ENCODE measurements at regions not wholly inside any gene's neighbourhood (a gene's known extent, or its start where the extent isn't known, plus 50 kb on each side); places are given as distances from the start of the nearest gene placed in this dataset.
"Not testable (repeated sequence)": the region's sequence is repeated elsewhere in the genome, so short reads cannot be mapped to it uniquely, and the experiment has no call there.

DNA sequence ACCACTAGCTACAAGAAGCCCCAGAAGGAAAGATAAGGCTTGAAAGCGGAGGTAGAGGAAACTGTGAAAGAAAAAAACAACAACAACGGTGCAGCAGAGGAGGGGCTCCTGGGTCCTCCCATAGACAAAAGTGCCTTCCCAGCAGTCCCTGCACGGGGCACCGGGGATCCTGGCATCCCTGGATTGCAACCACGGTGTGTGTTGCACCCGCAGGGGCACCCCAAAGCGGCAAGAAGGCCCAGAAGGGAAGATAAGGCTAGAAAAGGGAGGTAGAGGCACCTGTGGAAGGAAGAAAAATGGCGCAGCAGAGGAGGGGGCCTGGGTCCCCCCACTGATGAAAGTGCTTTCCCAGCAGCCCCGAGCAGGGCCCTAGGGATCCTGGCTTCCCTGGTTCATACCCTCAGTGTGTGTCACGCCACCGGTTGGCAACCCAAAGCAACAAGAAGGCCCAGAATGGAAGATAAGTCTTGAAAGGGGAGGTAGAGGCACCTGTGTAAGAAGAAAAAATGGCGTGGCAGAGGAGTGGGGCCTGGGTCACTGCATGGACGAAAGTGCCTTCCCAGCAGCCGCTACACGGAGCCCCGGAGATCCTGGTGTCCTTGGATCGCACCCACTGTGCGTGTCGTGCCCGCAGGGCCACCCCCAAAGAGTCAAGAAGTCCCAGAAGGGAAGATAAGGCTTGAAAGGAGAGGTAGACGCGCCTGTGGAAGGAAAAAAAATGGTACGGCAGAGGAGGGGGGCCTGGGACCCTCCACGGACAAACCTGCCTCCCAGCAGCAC, 281.0 kb downstream of the ALG10 start:
- no peak for DNase-seq (ENCODE audit: low read depth, low spot score)

DNA sequence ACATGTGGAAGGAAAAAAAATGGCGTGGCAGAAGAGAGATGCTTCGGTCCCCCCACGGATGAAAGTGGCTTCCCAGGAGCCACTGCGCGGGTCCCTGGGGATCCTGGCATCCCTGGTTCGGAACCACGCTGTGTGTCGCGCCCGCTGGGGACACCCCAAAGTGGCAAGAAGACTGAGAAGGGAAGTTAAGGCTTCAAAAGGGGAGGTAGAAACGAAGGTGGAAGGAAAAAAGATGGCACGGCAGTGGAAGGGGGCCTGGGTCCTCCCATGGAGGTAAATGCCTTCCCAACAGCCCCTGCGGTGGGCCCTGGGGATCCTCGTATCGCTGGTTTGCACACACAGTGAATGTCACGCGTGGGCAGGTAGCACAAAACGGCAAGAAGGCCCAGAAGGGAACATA, 281.7 kb downstream of the ALG10 start:
- DNase-seq (ENCODE audit: low read depth, low spot score) = no peak

GRCh38 chr12:34304546-34304945, 282.2 kb downstream of the ALG10 start:
- no peak for DNase-seq (ENCODE audit: low read depth, low spot score)

- DNase-seq (ENCODE audit: low read depth, low spot score) = no peak
Measured at GRCh38 chr12:34305176-34305575, 282.9 kb downstream of the ALG10 start.

- DNase-seq (ENCODE audit: low read depth, low spot score) = no peak
Measured at GRCh38 chr12:34306133-34306830, 284.0 kb downstream of the ALG10 start.

DNA sequence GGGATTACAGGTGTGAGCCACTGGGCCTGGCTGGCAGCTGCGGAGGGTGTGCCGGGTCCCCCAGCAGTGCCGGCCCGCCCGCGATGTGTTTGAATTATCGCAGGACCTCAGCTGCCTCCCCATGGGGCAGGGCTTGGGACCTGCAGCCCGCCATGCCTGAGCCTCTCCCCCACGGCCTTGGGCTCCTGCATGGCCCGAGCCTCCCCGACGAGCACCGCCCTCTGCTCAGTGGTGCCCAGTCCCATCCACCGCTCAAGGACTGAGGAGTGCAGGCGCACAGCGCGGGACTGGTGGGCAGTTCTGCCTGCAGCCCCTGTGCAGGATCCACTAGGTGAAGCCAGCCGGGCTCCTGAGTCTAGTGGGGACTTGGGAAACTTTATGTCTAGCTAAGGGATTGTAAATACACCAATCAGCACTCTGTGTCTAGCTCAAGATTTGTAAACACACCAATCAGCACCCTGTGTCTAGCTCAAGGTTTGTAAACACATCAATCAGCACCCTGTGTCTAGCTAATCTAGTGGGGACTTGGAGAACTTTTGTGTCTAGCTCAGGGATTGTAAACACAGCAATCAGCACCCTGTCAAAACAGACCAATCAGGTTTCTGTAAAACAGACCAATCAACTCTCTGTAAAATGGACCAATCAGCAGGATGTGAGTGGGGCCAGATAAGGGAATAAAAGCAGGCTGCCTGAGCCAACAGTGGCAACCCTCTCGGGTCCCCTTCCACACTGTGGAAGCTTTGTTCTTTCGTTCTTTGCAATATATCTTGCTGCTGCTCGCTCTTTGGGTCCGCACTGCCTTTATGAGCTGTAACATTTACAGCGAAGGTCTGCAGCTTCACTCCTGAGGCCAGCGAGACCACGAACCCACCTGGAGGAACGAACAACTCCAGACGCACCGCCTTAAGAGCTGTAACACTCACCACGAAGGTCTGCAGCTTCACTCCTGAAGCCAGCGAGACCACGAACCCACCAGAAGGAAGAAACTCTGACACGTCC, 287.8 kb downstream of the ALG10 start:
- not testable (repeated sequence) for DNase-seq (ENCODE audit: low read depth, low spot score)

GRCh38 chr12:34311337-34311736, 289.0 kb downstream of the ALG10 start:
- no peak for DNase-seq (ENCODE audit: low read depth, low spot score)

DNA sequence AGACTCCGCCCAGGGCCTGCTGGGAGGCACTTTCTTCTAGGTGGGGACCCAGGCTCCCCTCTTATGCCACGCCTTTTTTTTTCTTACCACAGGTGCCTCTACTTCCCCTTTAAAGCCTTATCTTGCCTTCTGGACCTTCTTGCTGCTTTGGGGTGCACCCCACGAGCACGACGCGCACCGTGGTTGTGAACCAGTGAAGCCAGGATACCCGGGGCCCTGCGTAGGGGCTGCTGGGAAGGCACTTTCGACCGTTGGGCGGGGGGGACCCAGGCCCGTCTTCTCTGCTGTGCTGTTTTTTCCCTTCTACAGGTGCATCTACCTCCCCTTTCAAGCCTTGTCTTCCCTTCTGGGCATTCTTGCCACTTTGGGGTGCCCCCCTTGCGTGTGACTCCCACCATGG, 305.4 kb downstream of the ALG10 start:
- no peak for DNase-seq (ENCODE audit: low read depth, low spot score)

DNA sequence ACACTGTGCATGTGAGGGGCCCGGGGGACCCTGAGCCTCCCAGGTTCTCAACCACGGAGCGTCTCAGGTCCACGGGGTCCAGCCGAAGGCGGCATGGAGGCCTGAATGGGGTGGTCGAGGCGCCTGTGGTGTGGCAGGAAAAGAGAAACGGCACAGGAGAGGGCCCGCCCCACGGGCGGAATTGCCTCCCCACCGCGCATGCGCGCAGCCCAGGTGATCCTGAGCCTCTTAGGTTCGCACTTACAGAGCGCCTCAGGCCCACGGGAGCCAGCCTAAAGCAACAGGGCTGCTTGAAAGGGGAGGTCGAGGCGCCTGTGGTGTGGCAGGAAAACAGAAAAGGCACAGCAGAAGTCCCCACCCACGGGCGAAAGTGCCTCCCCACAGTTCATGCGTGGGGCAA, 311.0 kb downstream of the ALG10 start:
- DNase-seq (ENCODE audit: low read depth, low spot score) = no peak

GRCh38 chr12:34334538-34334937, 312.2 kb downstream of the ALG10 start:
- no peak for DNase-seq (ENCODE audit: low read depth, low spot score)

GRCh38 chr12:34334953-34335743, 312.9 kb downstream of the ALG10 start:
- DNase-seq (ENCODE audit: low read depth, low spot score) = no peak

DNA sequence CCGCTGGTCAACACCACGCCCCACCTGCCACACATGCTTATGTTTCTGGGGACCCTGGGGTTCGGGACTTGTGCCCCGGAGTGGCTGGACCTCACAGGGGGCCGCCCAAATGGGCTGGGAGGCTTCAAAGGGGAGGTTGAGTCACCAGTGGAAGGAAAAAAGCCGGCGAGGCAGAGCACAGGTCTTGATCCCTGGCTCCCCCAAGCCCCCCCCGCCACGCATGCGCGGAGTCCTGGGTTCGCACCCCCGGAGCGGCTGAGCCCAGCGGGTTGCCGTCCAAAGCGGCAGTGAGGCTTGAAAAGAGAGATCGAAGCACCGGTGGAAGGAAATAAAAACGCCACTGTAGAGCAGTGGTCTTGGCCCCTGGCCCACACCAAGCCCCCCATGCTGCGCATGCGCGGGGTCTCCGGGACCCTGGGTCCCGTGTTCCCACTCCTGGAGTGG, 313.5 kb downstream of the ALG10 start:
- DNase-seq (ENCODE audit: low read depth, low spot score) = no peak

DNA sequence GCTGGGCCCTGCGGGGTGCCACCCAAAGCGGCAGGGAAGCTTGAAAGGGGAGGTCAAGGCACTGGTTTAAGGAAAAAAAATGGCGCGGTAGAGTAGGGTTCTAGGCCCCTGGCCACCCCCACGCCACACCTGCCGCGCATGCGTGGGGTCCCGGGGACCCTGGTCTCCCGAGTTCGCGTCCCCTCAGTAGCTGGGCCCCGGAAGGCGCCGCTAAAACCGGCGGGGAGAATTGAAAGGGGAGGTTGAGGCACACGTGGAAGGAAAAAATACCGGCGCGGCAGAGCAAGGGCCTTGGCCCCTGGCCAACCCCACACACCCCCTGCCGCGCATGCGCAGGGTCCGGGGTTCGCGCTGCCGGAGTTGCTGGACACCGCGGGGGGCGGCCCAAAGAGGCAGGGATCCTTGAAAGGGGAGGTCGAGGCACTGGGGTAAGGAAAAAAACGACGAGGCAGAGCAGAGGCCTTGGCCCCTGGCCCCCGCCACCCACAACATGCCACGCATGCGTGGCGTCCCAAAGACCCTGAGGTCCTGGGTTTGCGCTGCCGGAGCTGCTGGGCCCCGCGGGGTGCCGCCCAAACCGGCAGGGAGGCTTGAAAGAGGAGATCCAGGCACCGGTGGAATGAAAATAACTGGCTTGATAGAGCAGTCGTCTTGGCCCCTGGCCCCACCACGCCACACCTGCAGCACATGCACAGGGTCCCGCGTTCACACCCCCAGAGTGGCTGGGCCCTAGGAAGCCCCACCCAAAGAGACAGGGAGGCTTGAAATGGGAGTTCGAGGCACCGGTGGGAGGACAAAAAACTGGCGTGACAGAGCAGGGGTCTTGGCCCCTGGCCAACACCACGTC, 314.5 kb downstream of the ALG10 start:
- no peak for DNase-seq (ENCODE audit: low read depth, low spot score)

- DNase-seq (ENCODE audit: low read depth, low spot score) = no peak
Measured at GRCh38 chr12:34338751-34339150, 316.5 kb downstream of the ALG10 start.

DNA sequence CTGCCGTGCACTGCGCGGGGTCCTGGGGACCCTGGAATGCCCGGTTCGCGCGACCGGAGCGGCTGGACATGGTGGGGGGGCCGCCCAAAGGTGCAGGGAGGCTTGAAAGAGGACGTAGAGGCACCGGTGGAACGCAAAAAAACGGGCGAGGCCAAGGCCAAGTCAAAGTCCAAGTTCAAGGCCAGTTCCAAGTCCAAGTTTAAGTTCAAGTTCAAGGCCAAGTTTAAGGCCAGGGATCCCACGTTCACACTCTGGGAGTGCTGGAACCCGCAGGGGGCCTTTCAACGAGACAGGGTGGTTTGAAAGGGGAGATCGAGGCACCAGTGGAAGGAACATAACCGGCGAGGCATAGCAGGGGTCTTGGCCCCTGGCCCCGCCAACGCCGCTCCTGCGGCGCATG, 317.6 kb downstream of the ALG10 start:
- no peak for DNase-seq (ENCODE audit: low read depth, low spot score)

DNA sequence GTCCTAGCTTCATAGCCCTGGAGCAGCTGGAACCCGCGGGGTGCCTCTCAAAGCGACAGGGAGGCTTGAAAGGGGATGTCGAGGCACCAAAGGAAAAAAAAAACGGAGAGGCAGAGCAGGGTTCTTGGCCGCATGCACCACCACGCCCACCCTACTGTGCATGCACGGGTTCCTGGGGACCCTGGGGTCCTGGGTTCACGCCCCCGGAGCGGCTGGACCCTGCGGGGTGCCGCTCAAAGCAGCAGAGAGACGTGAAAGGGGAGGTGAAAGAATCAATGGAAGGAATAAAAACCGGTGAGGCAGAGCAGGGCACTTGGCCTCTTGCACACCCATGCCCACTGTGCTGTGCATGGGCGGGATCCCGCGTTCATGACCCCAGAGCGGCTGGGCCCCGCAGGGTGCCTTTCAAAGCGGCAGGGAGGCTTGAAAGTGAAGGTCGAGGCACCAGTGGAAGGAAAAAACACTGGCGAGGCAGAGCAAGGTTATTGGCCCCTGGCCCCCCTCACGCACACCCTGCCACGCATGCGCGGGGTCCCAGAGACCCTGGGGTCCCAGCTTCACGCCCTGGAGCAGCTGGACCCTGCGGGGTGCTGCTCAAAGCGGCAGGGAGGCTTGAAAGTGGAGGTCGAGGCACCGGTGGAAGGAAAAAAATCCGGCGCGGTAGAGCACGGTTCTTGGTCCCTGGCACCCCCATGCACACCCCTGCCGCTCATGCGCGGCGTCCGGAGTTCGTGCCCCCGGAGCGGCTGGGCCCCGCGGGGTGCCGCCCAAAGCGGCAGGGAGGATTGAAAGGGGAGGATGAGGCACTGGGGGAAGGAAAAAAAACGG, 318.5 kb downstream of the ALG10 start:
- no peak for DNase-seq (ENCODE audit: low read depth, low spot score)

- DNase-seq (ENCODE audit: low read depth, low spot score) = no peak
Measured at GRCh38 chr12:34341362-34341733, 319.1 kb downstream of the ALG10 start.

DNA sequence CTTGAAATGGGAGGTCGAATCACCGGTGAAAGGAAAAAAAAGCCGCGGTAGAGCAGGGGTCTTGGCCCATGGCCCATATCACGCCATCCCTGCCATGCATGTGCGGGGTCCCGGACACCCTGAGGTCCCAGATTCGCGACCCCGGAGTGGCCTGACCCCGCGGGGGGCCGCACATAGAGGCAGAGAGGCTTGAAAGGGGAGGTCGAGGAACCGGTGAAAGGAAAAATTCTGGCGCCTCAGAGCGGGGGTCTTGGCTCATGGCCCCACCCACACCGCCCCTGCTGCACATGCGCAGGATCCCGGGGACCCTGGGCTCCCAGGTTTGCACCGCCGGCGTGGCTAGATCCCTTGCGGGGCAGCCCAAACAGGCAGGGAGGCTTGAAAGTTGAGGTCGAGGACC, 319.8 kb downstream of the ALG10 start:
- DNase-seq (ENCODE audit: low read depth, low spot score) = no peak

- no peak for DNase-seq (ENCODE audit: low read depth, low spot score)
Measured at GRCh38 chr12:34343345-34343744, 321.0 kb downstream of the ALG10 start.
